Activated CD8-positive, alpha-beta memory T cell treated with anti-CD3 and anti-CD28 coated beads, Interleukin-2, amount 50 U/mL, for 48 hours (primary cell): ENCODE measurements at regions not wholly inside any gene's neighbourhood (a gene's known extent, or its start where the extent isn't known, plus 50 kb on each side); places are given as distances from the start of the nearest gene placed in this dataset.

Experiments used
- DNase-seq: peaks from one replicate; pipeline ENCODE4 v3.0.0-alpha.2; 2020

GRCh38 chrX:39304746-39305145, 503.5 kb downstream of the MID1IP1 start:
- no peak for DNase-seq

GRCh38 chrX:39307488-39307887, 506.2 kb downstream of the MID1IP1 start:
- no peak for DNase-seq

- no peak for DNase-seq
These were observed 506.9 kb downstream of the MID1IP1 start for GRCh38 chrX:39308126-39308525.

GRCh38 chrX:39309018-39309635, 507.9 kb downstream of the MID1IP1 start:
- DNase-seq: no peak

GRCh38 chrX:39309721-39310152, 508.5 kb downstream of the MID1IP1 start:
- no peak for DNase-seq

- DNase-seq: no peak
These were observed 509.6 kb downstream of the MID1IP1 start for GRCh38 chrX:39310891-39311290.

- DNase-seq: no peak
These were observed 510.4 kb downstream of the MID1IP1 start for GRCh38 chrX:39311646-39312045.

- DNase-seq: no peak
These were observed 511.9 kb downstream of the MID1IP1 start for GRCh38 chrX:39313146-39313545.

GRCh38 chrX:39318506-39319343, 517.5 kb downstream of the MID1IP1 start:
- no peak for DNase-seq

GRCh38 chrX:39320165-39320564, 518.9 kb downstream of the MID1IP1 start:
- no peak for DNase-seq

- DNase-seq: no peak
These were observed 521.2 kb downstream of the MID1IP1 start for GRCh38 chrX:39322496-39322895.

GRCh38 chrX:39324233-39324930, 523.1 kb downstream of the MID1IP1 start:
- DNase-seq: no peak

- no peak for DNase-seq
These were observed 526.0 kb downstream of the MID1IP1 start for GRCh38 chrX:39327255-39327654.

GRCh38 chrX:39327705-39328104, 526.4 kb downstream of the MID1IP1 start:
- DNase-seq: no peak

- DNase-seq: no peak
These were observed 527.4 kb downstream of the MID1IP1 start for GRCh38 chrX:39328661-39329060.

- DNase-seq: no peak
These were observed 529.9 kb downstream of the MID1IP1 start for GRCh38 chrX:39331082-39331704.

GRCh38 chrX:39333451-39333850, 532.2 kb downstream of the MID1IP1 start:
- DNase-seq: no peak

GRCh38 chrX:39335513-39336235, 534.4 kb downstream of the MID1IP1 start:
- no peak for DNase-seq

GRCh38 chrX:39336671-39337311, 535.5 kb downstream of the MID1IP1 start:
- no peak for DNase-seq

- no peak for DNase-seq
These were observed 536.2 kb downstream of the MID1IP1 start for GRCh38 chrX:39337451-39337850.

- DNase-seq: no peak
These were observed 537.3 kb downstream of the MID1IP1 start for GRCh38 chrX:39338583-39338982.
